Chondrocyte (in vitro differentiated cells): ENCODE measurements at regions not wholly inside any gene's neighbourhood (a gene's known extent, or its start where the extent isn't known, plus 50 kb on each side); places are given as distances from the start of the nearest gene placed in this dataset.

Source experiments
- DNase-seq: peaks from one replicate; pipeline ENCODE4 v3.0.0; 2021; ENCODE audit warnings: mixed read lengths, low spot score
- H3K27ac Mint-ChIP-seq: one replicate; pipeline ENCODE4 v1.8.0; 2021; ENCODE audit warnings: mild to moderate bottlenecking, moderate library complexity, mixed read lengths; ENCODE audit not compliant: unreplicated experiment
- H3K27me3 Mint-ChIP-seq: 2 replicates; pipeline ENCODE4 v1.8.0; 2021; ENCODE audit warnings: low read depth, mixed read lengths
- H3K36me3 Mint-ChIP-seq: 2 replicates; pipeline ENCODE4 v1.8.0; 2021; ENCODE audit warnings: low read depth, mixed read lengths
- H3K4me1 Mint-ChIP-seq: 2 replicates; pipeline ENCODE4 v1.8.0; 2021; ENCODE audit warnings: low read depth, mild to moderate bottlenecking, mixed read lengths
- H3K4me3 Mint-ChIP-seq: one replicate; pipeline ENCODE4 v1.8.0; 2021; ENCODE audit warnings: mild to moderate bottlenecking, moderate library complexity, mixed read lengths; ENCODE audit not compliant: unreplicated experiment
- H3K9me3 Mint-ChIP-seq: 2 replicates; pipeline ENCODE4 v1.8.0; 2021; ENCODE audit warnings: low read depth, mixed read lengths
- TF ChIP-seq, protein P1 (sequence below): fragments of 200-600 bp; sonication (generic); IDR thresholded peaks from 2 replicates; pipeline ENCODE4 v1.5.0; 2021; ENCODE audit warnings: antibody characterized with exemption, mild to moderate bottlenecking, moderate library complexity

DNA sequence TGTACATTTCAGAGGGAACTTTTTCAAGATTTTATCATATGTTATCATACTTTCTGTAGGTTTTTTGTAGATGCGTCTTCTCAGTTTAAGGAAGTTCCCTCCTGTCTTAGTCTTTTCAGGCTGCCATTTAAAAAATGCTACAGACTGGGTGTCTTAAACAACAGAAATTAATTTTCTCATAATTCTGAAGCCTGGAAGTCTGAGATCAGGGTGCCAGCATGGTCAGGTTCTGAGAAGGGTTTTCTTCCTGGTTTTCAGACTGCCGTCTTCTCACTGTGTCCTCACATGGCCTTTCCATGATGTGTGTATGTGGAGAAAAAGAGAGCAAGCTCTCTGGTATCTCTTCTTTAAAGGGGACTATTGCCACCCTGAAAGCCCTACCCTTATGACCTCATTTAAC is 189.9 kb upstream of the SOX2 start:
- Mint-ChIP-seq H3K27ac (no peak overlapping the region), H3K36me3 (no peaks in the 10 kb centered on the region), H3K4me3 (no peak overlapping the region), H3K9me3 (peaks cover 16% of the 10 kb centered on the region), H3K4me1 (no peaks in the 10 kb centered on the region), H3K27me3 (peaks cover 4% of the 10 kb centered on the region)
- TF ChIP-seq, protein P1, sequence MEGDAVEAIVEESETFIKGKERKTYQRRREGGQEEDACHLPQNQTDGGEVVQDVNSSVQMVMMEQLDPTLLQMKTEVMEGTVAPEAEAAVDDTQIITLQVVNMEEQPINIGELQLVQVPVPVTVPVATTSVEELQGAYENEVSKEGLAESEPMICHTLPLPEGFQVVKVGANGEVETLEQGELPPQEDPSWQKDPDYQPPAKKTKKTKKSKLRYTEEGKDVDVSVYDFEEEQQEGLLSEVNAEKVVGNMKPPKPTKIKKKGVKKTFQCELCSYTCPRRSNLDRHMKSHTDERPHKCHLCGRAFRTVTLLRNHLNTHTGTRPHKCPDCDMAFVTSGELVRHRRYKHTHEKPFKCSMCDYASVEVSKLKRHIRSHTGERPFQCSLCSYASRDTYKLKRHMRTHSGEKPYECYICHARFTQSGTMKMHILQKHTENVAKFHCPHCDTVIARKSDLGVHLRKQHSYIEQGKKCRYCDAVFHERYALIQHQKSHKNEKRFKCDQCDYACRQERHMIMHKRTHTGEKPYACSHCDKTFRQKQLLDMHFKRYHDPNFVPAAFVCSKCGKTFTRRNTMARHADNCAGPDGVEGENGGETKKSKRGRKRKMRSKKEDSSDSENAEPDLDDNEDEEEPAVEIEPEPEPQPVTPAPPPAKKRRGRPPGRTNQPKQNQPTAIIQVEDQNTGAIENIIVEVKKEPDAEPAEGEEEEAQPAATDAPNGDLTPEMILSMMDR, result no peak
- DNase-seq, result no peak

DNA sequence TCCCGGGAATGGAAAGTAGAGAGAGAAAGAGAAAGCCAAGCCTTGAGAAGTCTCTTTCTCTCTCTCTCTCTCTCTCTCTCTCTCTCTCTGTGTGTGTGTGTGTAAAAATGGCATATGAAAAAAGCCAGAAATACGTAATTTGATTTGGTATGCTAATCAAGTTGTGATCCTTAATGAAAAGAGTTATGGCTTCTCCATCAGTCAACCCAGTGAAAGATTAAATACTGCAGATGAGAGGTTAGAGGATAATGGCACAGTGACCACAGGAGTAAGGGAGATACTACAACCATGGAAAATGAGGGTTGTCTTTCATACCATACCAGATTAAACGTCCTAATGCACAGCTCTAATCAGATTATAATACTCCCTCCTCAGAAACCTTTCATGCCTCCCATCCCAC is 193.5 kb upstream of the SOX2 start:
- Mint-ChIP-seq H3K36me3 (no peaks in the 10 kb centered on the region), H3K4me1 (no peaks in the 10 kb centered on the region), H3K4me3 (no peak overlapping the region), H3K27me3 (peaks cover 6% of the 10 kb centered on the region), H3K9me3 (peaks cover 1% of the 10 kb centered on the region), H3K27ac (no peak overlapping the region)
- DNase-seq, result no peak
- TF ChIP-seq, protein P1, result no peak

DNA sequence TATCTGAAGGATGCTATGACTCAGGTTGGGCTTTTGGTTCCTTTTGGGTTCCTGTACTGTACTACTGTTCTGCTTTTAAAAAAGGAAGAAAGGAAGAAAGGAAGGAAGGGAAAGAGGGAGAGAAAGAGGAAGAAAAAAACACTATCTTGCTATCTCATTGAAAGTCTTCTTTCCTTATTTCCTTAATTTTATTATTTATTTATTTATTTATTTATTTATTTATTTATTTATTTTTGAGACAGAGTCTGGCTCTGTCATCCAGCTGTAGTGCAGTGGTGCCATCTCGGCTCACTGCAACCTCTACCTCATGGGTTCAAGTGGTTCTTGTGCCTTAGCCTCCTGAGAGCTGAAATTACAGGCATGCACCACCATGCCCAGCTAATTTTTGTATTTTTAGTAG is 198.9 kb upstream of the SOX2 start:
- Mint-ChIP-seq H3K4me1 (no peaks in the 10 kb centered on the region), H3K9me3 (peaks cover 26% of the 10 kb centered on the region)

DNA sequence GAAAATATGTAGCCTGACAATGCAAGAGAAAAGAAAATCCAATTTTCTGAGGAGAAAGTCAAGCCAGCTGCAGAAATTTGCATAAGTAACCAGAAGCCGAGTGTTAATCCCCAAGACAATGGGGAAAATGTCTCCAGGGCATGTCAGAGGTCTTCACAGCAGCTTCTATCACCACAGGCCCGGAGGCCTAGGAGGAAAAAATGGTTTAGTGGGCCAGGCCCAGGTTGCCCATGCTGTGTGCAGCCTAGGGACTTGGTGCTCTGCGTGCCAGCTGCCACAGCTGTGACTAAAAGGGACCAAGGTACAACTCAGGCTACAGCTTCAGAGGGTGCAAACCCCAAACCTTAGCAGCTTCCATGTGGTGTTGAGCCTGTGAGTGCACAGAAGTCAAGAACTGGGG is 201.2 kb upstream of the SOX2 start:
- peaks cover 26% of the 10 kb centered on the region for H3K9me3 Mint-ChIP-seq
- no peak overlapping the region for H3K4me3 Mint-ChIP-seq
- no peaks in the 10 kb centered on the region for H3K27me3 Mint-ChIP-seq
- DNase-seq, result no peak
- no peaks in the 10 kb centered on the region for H3K4me1 Mint-ChIP-seq
- no peak overlapping the region for H3K27ac Mint-ChIP-seq
- TF ChIP-seq, protein P1, result no peak
- H3K36me3 Mint-ChIP-seq, result peaks cover 2% of the 10 kb centered on the region

More for the DNA sequence above, 198.9 kb upstream of the SOX2 start:
- Mint-ChIP-seq H3K27ac (no peak overlapping the region), H3K36me3 (peaks cover 2% of the 10 kb centered on the region), H3K4me3 (no peak overlapping the region), H3K27me3 (peaks cover 3% of the 10 kb centered on the region)
- DNase-seq, result no peak
- TF ChIP-seq, protein P1, result no peak

DNA sequence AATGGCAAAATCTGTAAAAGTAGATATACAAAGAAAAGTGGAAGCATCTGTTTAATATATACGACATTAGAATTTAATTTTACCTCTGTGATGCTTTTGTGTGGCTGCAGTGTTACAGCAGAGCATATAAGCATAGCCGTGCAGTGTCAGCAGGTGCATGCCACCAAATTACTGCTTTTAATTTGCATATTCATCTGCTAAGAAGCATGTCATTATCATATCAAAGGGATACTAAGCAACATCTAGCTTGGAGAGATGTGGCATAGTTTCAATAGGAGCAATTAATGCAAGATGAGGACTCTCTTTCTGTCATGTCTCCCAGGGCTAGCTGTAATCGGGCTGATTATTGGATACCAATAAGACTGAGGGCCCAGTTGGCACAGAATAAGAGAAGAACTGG is 214.4 kb upstream of the SOX2 start:
- TF ChIP-seq, protein P1, result no peak
- H3K4me3 Mint-ChIP-seq, result no peak overlapping the region
- H3K9me3 Mint-ChIP-seq, result no peaks in the 10 kb centered on the region
- H3K36me3 Mint-ChIP-seq, result no peaks in the 10 kb centered on the region
- H3K4me1 Mint-ChIP-seq, result no peaks in the 10 kb centered on the region
- H3K27ac Mint-ChIP-seq, result no peak overlapping the region
- no peak for DNase-seq
- no peaks in the 10 kb centered on the region for H3K27me3 Mint-ChIP-seq
